ENCODE measurements at regions not wholly inside any gene's neighbourhood (a gene's known extent, or its start where the extent isn't known, plus 50 kb on each side); places are given as distances from the start of the nearest gene placed in this dataset.
"Not testable (repeated sequence)": the region's sequence is repeated elsewhere in the genome, so short reads cannot be mapped to it uniquely, and the experiment has no call there.

DNA sequence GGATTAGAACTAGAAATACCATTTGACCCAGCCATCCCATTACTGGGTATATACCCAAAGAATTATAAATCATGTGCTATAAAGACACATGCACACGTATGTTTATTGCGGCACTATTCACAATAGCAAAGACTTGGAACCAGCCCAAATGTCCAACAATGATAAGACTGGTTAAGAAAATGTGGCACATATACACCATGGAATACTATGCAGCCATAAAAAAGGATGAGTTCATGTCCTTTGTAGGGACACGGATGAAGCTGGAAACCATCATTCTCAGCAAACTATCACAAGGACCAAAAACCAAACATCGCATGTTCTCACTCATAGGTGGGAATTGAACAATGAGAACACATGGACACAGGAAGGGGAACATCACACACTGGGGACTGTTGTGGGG lies 63.3 kb upstream of the NIPBL start:
- H3K27me3 ChIP-seq (ENCODE audit: control insufficient read depth in 1 of 2, insufficient read depth in 2 of 2, low read length in 2 of 2); H3K9me3 ChIP-seq (ENCODE audit: control insufficient read depth in 1 of 2, low read length in 2 of 2); H3K4me1 ChIP-seq (ENCODE audit: control insufficient read depth in 1 of 2, insufficient read depth in 2 of 2, low read length in 2 of 2); H3K27ac ChIP-seq (ENCODE audit: low read depth, low read length); H3K9ac ChIP-seq (ENCODE audit: low read depth in 1 of 2, low read length in 2 of 2); H3K36me3 ChIP-seq (ENCODE audit: control insufficient read depth in 1 of 2, insufficient read depth in 2 of 2, low read length in 2 of 2); H3K4me3 ChIP-seq (ENCODE audit: low read depth in 1 of 2, low read length in 2 of 2): not testable (repeated sequence)

DNA sequence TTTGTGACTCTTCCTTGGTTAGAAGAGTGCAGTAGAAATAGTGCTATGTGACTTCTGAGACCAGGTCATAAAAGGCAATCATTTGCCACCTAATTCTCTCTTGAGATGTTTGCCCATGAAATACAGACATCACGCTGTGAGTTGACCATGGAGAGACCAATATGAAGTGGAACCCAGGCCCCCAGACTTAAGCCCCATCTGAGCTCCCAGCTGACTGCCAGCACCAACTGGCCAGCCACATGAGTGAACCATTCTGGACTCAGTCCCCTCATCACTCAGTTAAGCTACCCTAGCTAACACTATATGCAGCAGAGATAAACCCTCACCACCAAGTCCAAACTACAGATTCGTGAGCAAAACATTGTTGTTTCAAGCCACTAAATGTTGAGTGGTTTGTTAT lies 60.7 kb upstream of the NIPBL start:
- Histone ChIP-seq H3K9me3 (ENCODE audit: control insufficient read depth in 1 of 2, low read length in 2 of 2) (no peaks in the 10 kb centered on the region), H3K36me3 (ENCODE audit: control insufficient read depth in 1 of 2, insufficient read depth in 2 of 2, low read length in 2 of 2) (no peaks in the 10 kb centered on the region), H3K4me1 (ENCODE audit: control insufficient read depth in 1 of 2, insufficient read depth in 2 of 2, low read length in 2 of 2) (no peaks in the 10 kb centered on the region), H3K27me3 (ENCODE audit: control insufficient read depth in 1 of 2, insufficient read depth in 2 of 2, low read length in 2 of 2) (no peaks in the 10 kb centered on the region), H3K4me3 (ENCODE audit: low read depth in 1 of 2, low read length in 2 of 2) (no peak overlapping the region), H3K9ac (ENCODE audit: low read depth in 1 of 2, low read length in 2 of 2) (no peak overlapping the region), H3K27ac (ENCODE audit: low read depth, low read length) (no peak overlapping the region)

DNA sequence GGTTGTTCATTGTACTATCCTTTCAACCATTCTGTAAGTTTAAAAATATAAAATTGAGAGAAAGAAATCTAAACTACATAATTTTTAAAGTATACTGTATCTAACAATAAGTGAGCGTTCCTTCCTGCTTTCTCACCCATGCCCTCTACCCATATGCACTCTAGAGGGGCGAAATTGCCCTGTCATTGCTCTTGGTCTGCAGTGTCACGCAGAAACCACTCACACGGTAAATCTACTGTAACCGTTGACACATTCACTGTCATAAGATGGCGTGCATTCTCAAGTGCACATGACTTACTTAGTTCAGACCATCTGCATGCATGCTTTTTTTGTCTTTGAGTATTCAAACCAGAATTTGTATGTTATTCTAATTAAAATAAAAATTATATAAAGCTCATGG lies 55.7 kb upstream of the NIPBL start:
- Histone ChIP-seq H3K4me3 (ENCODE audit: low read depth in 1 of 2, low read length in 2 of 2) (no peak overlapping the region), H3K27me3 (ENCODE audit: control insufficient read depth in 1 of 2, insufficient read depth in 2 of 2, low read length in 2 of 2) (no peaks in the 10 kb centered on the region), H3K27ac (ENCODE audit: low read depth, low read length) (no peak overlapping the region), H3K9ac (ENCODE audit: low read depth in 1 of 2, low read length in 2 of 2) (no peak overlapping the region), H3K9me3 (ENCODE audit: control insufficient read depth in 1 of 2, low read length in 2 of 2) (no peaks in the 10 kb centered on the region), H3K4me1 (ENCODE audit: control insufficient read depth in 1 of 2, insufficient read depth in 2 of 2, low read length in 2 of 2) (no peaks in the 10 kb centered on the region), H3K36me3 (ENCODE audit: control insufficient read depth in 1 of 2, insufficient read depth in 2 of 2, low read length in 2 of 2) (no peaks in the 10 kb centered on the region)

DNA sequence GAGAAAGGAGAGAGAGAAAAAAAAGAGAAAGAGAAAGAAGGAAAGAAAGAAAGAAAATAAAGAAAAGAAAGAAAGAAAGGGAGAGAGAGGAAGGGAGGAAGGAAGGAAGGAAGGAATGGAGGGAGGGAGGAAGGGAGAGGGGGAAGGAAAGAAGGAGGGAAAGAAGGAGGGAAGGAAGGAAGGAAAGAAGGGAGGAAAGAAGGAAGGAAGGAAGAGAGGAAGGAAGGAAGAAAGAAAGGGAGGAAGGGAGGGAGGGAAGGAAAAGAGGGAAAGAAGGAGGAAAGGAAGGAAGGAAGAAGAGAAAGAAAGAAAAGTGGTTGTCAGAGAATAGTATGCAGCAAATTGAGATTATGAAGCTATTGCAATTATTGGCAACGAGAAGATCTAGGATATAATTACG lies 49.9 kb upstream of the NIPBL start:
- Histone ChIP-seq H3K9ac (ENCODE audit: low read depth in 1 of 2, low read length in 2 of 2) (no peak overlapping the region), H3K27ac (ENCODE audit: low read depth, low read length) (no peak overlapping the region), H3K27me3 (ENCODE audit: control insufficient read depth in 1 of 2, insufficient read depth in 2 of 2, low read length in 2 of 2) (no peaks in the 10 kb centered on the region), H3K4me3 (ENCODE audit: low read depth in 1 of 2, low read length in 2 of 2) (no peak overlapping the region), H3K36me3 (ENCODE audit: control insufficient read depth in 1 of 2, insufficient read depth in 2 of 2, low read length in 2 of 2) (no peaks in the 10 kb centered on the region), H3K9me3 (ENCODE audit: control insufficient read depth in 1 of 2, low read length in 2 of 2) (no peaks in the 10 kb centered on the region), H3K4me1 (ENCODE audit: control insufficient read depth in 1 of 2, insufficient read depth in 2 of 2, low read length in 2 of 2) (no peaks in the 10 kb centered on the region)

Measured in duodenal mucosa (tissue), 2 donors.